Right lobe of liver (tissue), 4 donors: ENCODE measurements at regions not wholly inside any gene's neighbourhood (a gene's known extent, or its start where the extent isn't known, plus 50 kb on each side); places are given as distances from the start of the nearest gene placed in this dataset.

Source experiments
- CTCF ChIP-seq, 4 donors: fragments of 200-600 bp in 3 of 4; fragments of 450-650 bp in 1 of 4; IDR thresholded peaks; one replicate each; pipeline versions ENCODE4 v1.5.1 to v1.8.0; 2016 to 2022; ENCODE audit warnings: antibody characterized with exemption in 4 of 4, mild to moderate bottlenecking in 2 of 4
- POLR2A ChIP-seq: fragments of 450-650 bp; IDR thresholded peaks from one replicate; pipeline ENCODE4 v1.6.1; 2017; ENCODE audit warnings: antibody characterized with exemption, mild to moderate bottlenecking
- donor health status: DM: no; HTN: no; CAD: no.
- donor health status: DM: no; HTN: no; CAD: no.
- donor health status: DM: no; HTN: yes; CAD: no.

- TF ChIP-seq CTCF (IDR thresholded peaks at IDR 0.05): no peak
- TF ChIP-seq POLR2A: no peak
Observed at GRCh38 chr6:45775026-45775697, 240.5 kb downstream of the CLIC5 start.
